IPS-18a (cell line): ENCODE measurements at regions not wholly inside any gene's neighbourhood (a gene's known extent, or its start where the extent isn't known, plus 50 kb on each side); places are given as distances from the start of the nearest gene placed in this dataset.

ENCODE experiments used
- H3K27ac ChIP-seq: one replicate; pipeline ENCODE4 v1.5.1; 2013; ENCODE audit warnings: low read length
- H3K27me3 ChIP-seq: one replicate; pipeline ENCODE4 v1.6.1; 2013; ENCODE audit warnings: mild to moderate bottlenecking, low read length; ENCODE audit not compliant: control insufficient read depth, insufficient read depth
- H3K36me3 ChIP-seq: one replicate; pipeline ENCODE4 v1.6.1; 2013; ENCODE audit warnings: low read depth, low read length; ENCODE audit not compliant: control insufficient read depth
- H3K4me1 ChIP-seq: one replicate; pipeline ENCODE4 v1.6.1; 2013; ENCODE audit warnings: low read depth, low read length; ENCODE audit not compliant: control insufficient read depth
- H3K4me3 ChIP-seq: one replicate; pipeline ENCODE4 v1.5.1; 2013; ENCODE audit warnings: low read length
- H3K9ac ChIP-seq: one replicate; pipeline ENCODE4 v1.6.1; 2013; ENCODE audit warnings: mild to moderate bottlenecking, low read length, moderate library complexity
- H3K9me3 ChIP-seq: one replicate; pipeline ENCODE4 v1.6.1; 2013; ENCODE audit warnings: low read depth, low read length; ENCODE audit not compliant: control insufficient read depth

GRCh38 chr6:91654357-91654756 lies 1067.5 kb upstream of the MAP3K7 start:
- Histone ChIP-seq H3K36me3 (no peaks in the 10 kb centered on the region), H3K27me3 (no peaks in the 10 kb centered on the region), H3K9ac (no peak overlapping the region), H3K4me1 (peaks cover 27% of the 10 kb centered on the region), H3K27ac (peak overlapping the region; percentile 70), H3K9me3 (no peaks in the 10 kb centered on the region), H3K4me3 (peak overlapping the region; percentile 29)

- no peak overlapping the region for H3K9ac ChIP-seq
- H3K36me3 ChIP-seq, result no peaks in the 10 kb centered on the region
- peak overlapping the region; percentile 70 for H3K27ac ChIP-seq
Measured at GRCh38 chr6:91653895-91654294, 1067.0 kb upstream of the MAP3K7 start.

GRCh38 chr6:91653076-91653723 lies 1066.3 kb upstream of the MAP3K7 start:
- no peaks in the 10 kb centered on the region for H3K36me3 ChIP-seq
- H3K9ac ChIP-seq, result no peak overlapping the region
- no peaks in the 10 kb centered on the region for H3K27me3 ChIP-seq
- no peaks in the 10 kb centered on the region for H3K9me3 ChIP-seq
- H3K4me3 ChIP-seq, result no peak overlapping the region
- H3K27ac ChIP-seq, result no peak overlapping the region
- peaks cover 27% of the 10 kb centered on the region for H3K4me1 ChIP-seq

More at GRCh38 chr6:91653895-91654294, 1067.0 kb upstream of the MAP3K7 start:
- Histone ChIP-seq H3K9me3 (no peaks in the 10 kb centered on the region), H3K27me3 (no peaks in the 10 kb centered on the region), H3K4me3 (peak overlapping the region; percentile 29), H3K4me1 (peaks cover 27% of the 10 kb centered on the region)

GRCh38 chr6:91646649-91647048 lies 1059.8 kb upstream of the MAP3K7 start:
- H3K9ac ChIP-seq, result no peak overlapping the region
- no peaks in the 10 kb centered on the region for H3K27me3 ChIP-seq
- no peaks in the 10 kb centered on the region for H3K9me3 ChIP-seq
- H3K27ac ChIP-seq, result no peak overlapping the region
- no peak overlapping the region for H3K4me3 ChIP-seq
- H3K4me1 ChIP-seq, result no peaks in the 10 kb centered on the region
- H3K36me3 ChIP-seq, result no peaks in the 10 kb centered on the region

- Histone ChIP-seq H3K4me3 (no peak overlapping the region), H3K9ac (no peak overlapping the region), H3K9me3 (no peaks in the 10 kb centered on the region), H3K4me1 (no peaks in the 10 kb centered on the region), H3K27me3 (no peaks in the 10 kb centered on the region), H3K36me3 (no peaks in the 10 kb centered on the region), H3K27ac (no peak overlapping the region)
Measured at GRCh38 chr6:91645811-91646210, 1058.9 kb upstream of the MAP3K7 start.

- H3K9me3 ChIP-seq, result no peaks in the 10 kb centered on the region
- H3K4me3 ChIP-seq, result no peak overlapping the region
- H3K9ac ChIP-seq, result no peak overlapping the region
- H3K36me3 ChIP-seq, result no peaks in the 10 kb centered on the region
- peaks cover 16% of the 10 kb centered on the region for H3K4me1 ChIP-seq
- H3K27me3 ChIP-seq, result no peaks in the 10 kb centered on the region
- no peak overlapping the region for H3K27ac ChIP-seq
Measured at GRCh38 chr6:91637217-91637616, 1050.3 kb upstream of the MAP3K7 start.

GRCh38 chr6:91634791-91635190 lies 1047.9 kb upstream of the MAP3K7 start:
- Histone ChIP-seq H3K9me3 (no peaks in the 10 kb centered on the region), H3K4me1 (peaks cover 16% of the 10 kb centered on the region), H3K9ac (no peak overlapping the region), H3K27me3 (no peaks in the 10 kb centered on the region), H3K4me3 (no peak overlapping the region), H3K27ac (no peak overlapping the region), H3K36me3 (no peaks in the 10 kb centered on the region)

- H3K4me1 ChIP-seq, result peaks cover 16% of the 10 kb centered on the region
- no peaks in the 10 kb centered on the region for H3K36me3 ChIP-seq
- H3K4me3 ChIP-seq, result no peak overlapping the region
- H3K9me3 ChIP-seq, result no peaks in the 10 kb centered on the region
- no peak overlapping the region for H3K27ac ChIP-seq
- H3K9ac ChIP-seq, result no peak overlapping the region
- H3K27me3 ChIP-seq, result no peaks in the 10 kb centered on the region
Measured at GRCh38 chr6:91633374-91634111, 1046.7 kb upstream of the MAP3K7 start.

- no peak overlapping the region for H3K9ac ChIP-seq
- no peaks in the 10 kb centered on the region for H3K27me3 ChIP-seq
- H3K4me1 ChIP-seq, result peaks cover 16% of the 10 kb centered on the region
- no peak overlapping the region for H3K27ac ChIP-seq
- H3K9me3 ChIP-seq, result no peaks in the 10 kb centered on the region
- H3K36me3 ChIP-seq, result no peaks in the 10 kb centered on the region
- no peak overlapping the region for H3K4me3 ChIP-seq
Measured at GRCh38 chr6:91632308-91632707, 1045.4 kb upstream of the MAP3K7 start.

- Histone ChIP-seq H3K9me3 (no peaks in the 10 kb centered on the region), H3K27ac (no peak overlapping the region), H3K36me3 (no peaks in the 10 kb centered on the region), H3K9ac (no peak overlapping the region), H3K4me1 (peaks cover 16% of the 10 kb centered on the region), H3K4me3 (no peak overlapping the region), H3K27me3 (no peaks in the 10 kb centered on the region)
Measured at GRCh38 chr6:91631227-91631626, 1044.4 kb upstream of the MAP3K7 start.

- Histone ChIP-seq H3K27ac (no peak overlapping the region), H3K9ac (no peak overlapping the region), H3K4me1 (no peaks in the 10 kb centered on the region), H3K36me3 (no peaks in the 10 kb centered on the region), H3K4me3 (no peak overlapping the region), H3K27me3 (no peaks in the 10 kb centered on the region), H3K9me3 (no peaks in the 10 kb centered on the region)
Measured at GRCh38 chr6:91626911-91627310, 1040.0 kb upstream of the MAP3K7 start.

GRCh38 chr6:91613481-91613880 lies 1026.6 kb upstream of the MAP3K7 start:
- H3K4me3 ChIP-seq, result no peak overlapping the region
- H3K27ac ChIP-seq, result no peak overlapping the region
- H3K9me3 ChIP-seq, result no peaks in the 10 kb centered on the region
- no peak overlapping the region for H3K9ac ChIP-seq
- H3K4me1 ChIP-seq, result no peaks in the 10 kb centered on the region
- no peaks in the 10 kb centered on the region for H3K27me3 ChIP-seq
- H3K36me3 ChIP-seq, result no peaks in the 10 kb centered on the region
